Pancreas (tissue), 10 donors: ENCODE measurements at regions not wholly inside any gene's neighbourhood (a gene's known extent, or its start where the extent isn't known, plus 50 kb on each side); places are given as distances from the start of the nearest gene placed in this dataset.

Source experiments
- ATAC-seq, 4 donors: fragments of 200-7000 bp; cut with Tn5 transposase; one replicate each; pipeline versions ENCODE4 v1.8.0 to v1.9.1; 2020; ENCODE audit warnings: mild to moderate bottlenecking in 4 of 4, moderate library complexity in 4 of 4
- DNase-seq, 6 donors: peaks; one replicate each; pipeline ENCODE4 v3.0.0-alpha.2; 2020
- FAIRE-seq: peaks from 2 replicates; lab custom pipeline; 2012; peaks lifted over from hg19 to GRCh38; lab: Jason Lieb, UNC
- H3K27ac ChIP-seq, 4 donors: fragments of 200-600 bp; sonication (generic); 1 replicate in 3 of 4; 2 replicates in 1 of 4; pipeline versions ENCODE4 v1.5.0 to v1.8.0; 2020
- H3K27me3 ChIP-seq, 4 donors: fragments of 200-600 bp; one replicate each; pipeline ENCODE4 v1.8.0; 2021
- H3K36me3 ChIP-seq, 3 donors: fragments of 200-600 bp; sonication (generic) in 1 of 3; one replicate each; pipeline versions ENCODE4 v1.5.0 to v1.8.0; 2020 to 2021
- H3K4me1 ChIP-seq, 3 donors: fragments of 200-600 bp; one replicate each; pipeline ENCODE4 v1.8.0; 2021
- H3K4me3 ChIP-seq, 4 donors: fragments of 200-600 bp; sonication (generic) in 2 of 4; one replicate each; pipeline versions ENCODE4 v1.5.0 to v1.8.0; 2020 to 2021
- H3K9me3 ChIP-seq, 4 donors: fragments of 200-600 bp; one replicate each; pipeline ENCODE4 v1.8.0; 2021
- WGBS, 2 donors: extraction: QIAGEN DNeasy Blood & Tissue Kit; methylation state at CpG; one replicate each; pipeline ENCODE4 v1.1.7; 2013; 5-methylcytosine and 5-hydroxymethylcytosine counted together
- intact Hi-C, 3 donors: fragments of 100-400 bp; cut with DNase I; formaldehyde crosslinking; loops; one replicate each; pipeline versions ENCODE4 v1.11.1 to v1.14.2; 2022
- TF ChIP-seq, protein P1 (sequence below), 4 donors: fragments of 200-600 bp; sonication (generic) in 3 of 4; IDR thresholded peaks; one replicate each; pipeline versions ENCODE4 v1.5.0 to v1.8.0; 2021; ENCODE audit warnings: antibody characterized with exemption in 4 of 4
- donor health status: healthy with polysubstance abuse.
- donor health status: DM: no; HTN: no; CAD: no; lungs with moderate emphysema.
- donor health status: DM: no; HTN: no; CAD: no.
- donor health status: control.
- donor health status: control.
- donor health status: Bipolar disorder and iron deficiency.
- donor health status: DM: yes; HTN: yes; CAD: no.
- donor health status: DM: no; HTN: no; CAD: no.
- donor health status: DM: no; HTN: no; CAD: no.
- donor health status: DM: yes; HTN: yes; CAD: no.

DNA sequence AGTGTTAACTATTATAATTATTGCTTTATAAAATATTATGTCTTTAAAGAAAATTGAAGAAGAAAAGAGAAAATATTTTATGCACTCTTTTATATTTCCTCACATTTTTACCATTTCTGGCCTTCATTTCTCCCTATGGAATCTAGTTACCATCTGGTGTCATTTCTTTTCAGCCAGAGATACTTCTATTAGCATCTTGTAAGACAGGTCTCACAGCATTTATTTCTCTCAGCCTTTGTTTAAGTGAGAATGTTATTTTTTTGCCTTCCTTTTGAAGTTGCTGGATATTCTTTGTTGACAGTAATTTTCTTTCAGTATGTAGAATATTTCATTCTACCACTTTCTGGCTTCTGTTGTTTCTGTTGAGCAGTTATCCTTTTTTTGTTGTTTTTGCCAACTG, 652.1 kb upstream of the CITED2 start:
- H3K36me3 ChIP-seq, result no peaks in the 10 kb centered on the region
- H3K4me3 ChIP-seq, result no peak overlapping the region
- ATAC-seq (no peak), DNase-seq (no peak), FAIRE-seq (no peak)
- no peaks in the 10 kb centered on the region for H3K27me3 ChIP-seq
- no peak overlapping the region for H3K27ac ChIP-seq
- TF ChIP-seq, protein P1, sequence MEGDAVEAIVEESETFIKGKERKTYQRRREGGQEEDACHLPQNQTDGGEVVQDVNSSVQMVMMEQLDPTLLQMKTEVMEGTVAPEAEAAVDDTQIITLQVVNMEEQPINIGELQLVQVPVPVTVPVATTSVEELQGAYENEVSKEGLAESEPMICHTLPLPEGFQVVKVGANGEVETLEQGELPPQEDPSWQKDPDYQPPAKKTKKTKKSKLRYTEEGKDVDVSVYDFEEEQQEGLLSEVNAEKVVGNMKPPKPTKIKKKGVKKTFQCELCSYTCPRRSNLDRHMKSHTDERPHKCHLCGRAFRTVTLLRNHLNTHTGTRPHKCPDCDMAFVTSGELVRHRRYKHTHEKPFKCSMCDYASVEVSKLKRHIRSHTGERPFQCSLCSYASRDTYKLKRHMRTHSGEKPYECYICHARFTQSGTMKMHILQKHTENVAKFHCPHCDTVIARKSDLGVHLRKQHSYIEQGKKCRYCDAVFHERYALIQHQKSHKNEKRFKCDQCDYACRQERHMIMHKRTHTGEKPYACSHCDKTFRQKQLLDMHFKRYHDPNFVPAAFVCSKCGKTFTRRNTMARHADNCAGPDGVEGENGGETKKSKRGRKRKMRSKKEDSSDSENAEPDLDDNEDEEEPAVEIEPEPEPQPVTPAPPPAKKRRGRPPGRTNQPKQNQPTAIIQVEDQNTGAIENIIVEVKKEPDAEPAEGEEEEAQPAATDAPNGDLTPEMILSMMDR (IDR thresholded peaks at IDR 0.05), result no peak
- intact Hi-C loops, result no loop called here
- no peaks in the 10 kb centered on the region for H3K4me1 ChIP-seq
- no peaks in the 10 kb centered on the region for H3K9me3 ChIP-seq

DNA sequence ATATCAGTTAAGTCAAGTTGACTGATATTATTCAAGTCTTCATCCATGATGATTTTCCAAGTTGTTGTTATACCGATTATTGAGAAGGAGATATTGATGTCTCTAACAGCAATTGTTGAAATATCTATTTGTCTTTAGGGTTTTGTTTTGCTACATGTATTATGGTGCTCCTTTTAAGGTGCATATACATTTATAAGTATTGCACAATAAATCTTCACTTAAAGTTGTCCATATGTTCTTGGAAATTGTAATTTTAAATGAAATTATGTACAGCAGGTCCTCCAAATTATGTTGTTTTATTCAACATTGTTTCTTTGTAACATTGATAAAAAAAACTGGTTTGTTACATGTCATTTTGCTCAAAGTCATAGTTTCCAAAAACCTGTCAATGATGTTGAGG, 650.7 kb upstream of the CITED2 start:
- Histone ChIP-seq H3K4me1 (no peaks in the 10 kb centered on the region), H3K27me3 (no peaks in the 10 kb centered on the region), H3K27ac (no peak overlapping the region), H3K4me3 (no peak overlapping the region), H3K36me3 (no peaks in the 10 kb centered on the region), H3K9me3 (no peaks in the 10 kb centered on the region)
- ATAC-seq (no peak), DNase-seq (no peak), FAIRE-seq (no peak)
- WGBS, 2 donors, result 83 to 91% methylated on average over 1 of the region's 1 CpG
- intact Hi-C loops, result no loop called here
- TF ChIP-seq, protein P1 (IDR thresholded peaks at IDR 0.05), result no peak

DNA sequence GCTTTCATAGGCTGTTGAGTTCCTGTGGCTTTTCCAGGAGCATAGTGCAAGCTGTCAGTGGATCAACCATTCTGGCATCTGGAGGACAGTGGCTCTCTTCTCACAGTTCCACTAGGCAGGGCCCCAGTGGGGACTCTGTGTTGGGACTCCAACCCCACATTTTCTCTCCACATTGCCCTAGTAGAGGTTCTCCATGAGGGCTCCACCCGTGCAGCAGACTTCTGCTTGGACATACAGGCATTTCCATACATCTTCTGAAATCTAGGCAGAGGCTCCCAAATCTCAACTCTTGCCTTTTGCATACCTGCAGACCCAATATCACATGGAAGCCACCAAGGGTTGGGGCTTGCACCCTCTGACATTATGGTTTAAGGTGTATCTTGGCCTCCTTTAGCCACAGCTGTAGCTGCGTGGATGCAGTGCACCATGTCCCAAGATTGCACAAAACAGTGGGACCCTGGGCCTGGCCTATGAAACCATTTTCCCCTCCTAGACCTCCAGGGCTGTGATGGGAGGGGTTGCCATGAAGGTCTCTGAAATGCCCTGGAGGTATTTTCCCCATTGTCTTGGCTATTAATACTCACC, 645.9 kb upstream of the CITED2 start:
- Histone ChIP-seq H3K36me3 (no peaks in the 10 kb centered on the region), H3K27me3 (no peaks in the 10 kb centered on the region), H3K9me3 (no peaks in the 10 kb centered on the region), H3K4me3 (no peak overlapping the region), H3K4me1 (no peaks in the 10 kb centered on the region), H3K27ac (no peak overlapping the region)
- no peak for FAIRE-seq
- intact Hi-C loops, result no loop called here
- no peak for DNase-seq
- TF ChIP-seq, protein P1 (IDR thresholded peaks at IDR 0.05), result no peak
- no peak for ATAC-seq
- WGBS, 2 donors, result 86% methylated on average over 2 of the region's 2 CpGs

DNA sequence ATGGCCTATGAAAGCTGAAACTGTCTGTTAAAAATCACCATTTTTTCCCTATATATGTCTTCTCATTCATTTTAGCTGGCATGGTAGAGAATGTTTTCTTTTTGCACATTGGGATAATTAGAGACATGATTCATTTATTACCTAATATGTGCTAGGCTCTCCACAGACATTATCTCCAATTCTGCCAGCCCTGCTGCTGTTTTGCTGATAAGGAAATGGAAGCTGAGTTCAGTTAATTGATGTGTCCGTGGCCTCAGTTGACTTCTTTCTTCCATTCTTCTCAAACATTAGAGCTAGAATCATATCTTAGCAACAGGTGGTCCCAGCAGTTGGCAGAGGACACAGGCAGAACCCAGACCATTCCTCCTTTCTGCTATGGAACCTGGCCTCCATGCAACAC, 644.1 kb upstream of the CITED2 start:
- no peak for DNase-seq
- no peaks in the 10 kb centered on the region for H3K27me3 ChIP-seq
- H3K9me3 ChIP-seq, result no peaks in the 10 kb centered on the region
- TF ChIP-seq, protein P1 (IDR thresholded peaks at IDR 0.05), result no peak
- intact Hi-C loops, result no loop called here
- H3K4me3 ChIP-seq, result no peak overlapping the region
- WGBS, 2 donors, result 62 to 69% methylated on average over 1 of the region's 1 CpG
- H3K27ac ChIP-seq, result no peak overlapping the region
- no peak for ATAC-seq
- FAIRE-seq, result no peak
- H3K36me3 ChIP-seq, result no peaks in the 10 kb centered on the region
- H3K4me1 ChIP-seq, result no peaks in the 10 kb centered on the region

DNA sequence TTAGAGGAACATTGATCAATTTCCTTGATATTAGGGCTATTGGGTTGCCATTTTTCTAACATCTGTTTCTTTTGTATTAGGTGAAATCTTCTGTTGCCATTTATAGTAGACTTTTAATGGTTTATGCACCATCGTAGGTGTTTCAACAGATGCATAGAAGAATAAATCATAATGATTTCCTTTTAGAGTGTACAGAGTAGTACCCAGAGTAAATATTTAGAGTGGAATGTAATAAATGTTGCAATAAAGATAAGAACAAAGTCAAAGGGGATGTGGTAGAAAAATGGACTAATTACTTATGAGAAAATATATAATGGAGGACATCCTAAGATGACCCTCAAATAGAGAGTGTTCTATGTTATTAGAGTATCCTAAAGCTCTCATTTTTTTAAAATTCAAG, 643.0 kb upstream of the CITED2 start:
- FAIRE-seq (no peak), ATAC-seq (no peak), DNase-seq (no peak)
- Histone ChIP-seq H3K9me3 (no peaks in the 10 kb centered on the region), H3K4me1 (peaks cover 0 to 5% (median under 1%) of the 10 kb centered on the region in 3 donors), H3K27ac (no peak overlapping the region), H3K36me3 (no peaks in the 10 kb centered on the region), H3K4me3 (no peak overlapping the region), H3K27me3 (no peaks in the 10 kb centered on the region)
- TF ChIP-seq, protein P1 (IDR thresholded peaks at IDR 0.05), result no peak
- intact Hi-C loops, result no loop called here
- 27 to 39% methylated on average over 1 of the region's 1 CpG for WGBS, 2 donors
